Large intestine (tissue), 3 donors: ENCODE measurements at regions not wholly inside any gene's neighbourhood (a gene's known extent, or its start where the extent isn't known, plus 50 kb on each side); places are given as distances from the start of the nearest gene placed in this dataset.

Experiments used
- DNase-seq, 2 donors: peaks; one replicate each; pipeline versions ENCODE4 v3.0.0 to v3.0.0-alpha.2; 2013
- H3K27ac ChIP-seq: one replicate; pipeline ENCODE4 v1.5.1; 2013; ENCODE audit warnings: low read length
- H3K27me3 ChIP-seq: 2 replicates; pipeline ENCODE4 v1.6.1; 2013; ENCODE audit warnings: low read length; ENCODE audit not compliant: control insufficient read depth, insufficient read depth
- H3K36me3 ChIP-seq: 2 replicates; pipeline ENCODE4 v1.6.1; 2013; ENCODE audit warnings: low read length; ENCODE audit not compliant: control insufficient read depth, insufficient read depth
- H3K4me1 ChIP-seq: one replicate; pipeline ENCODE4 v1.6.1; 2013; ENCODE audit warnings: low read length; ENCODE audit not compliant: control insufficient read depth, insufficient read depth
- H3K4me3 ChIP-seq: one replicate; pipeline ENCODE4 v1.5.1; 2013; ENCODE audit warnings: low read length
- H3K9me3 ChIP-seq: one replicate; pipeline ENCODE4 v1.6.1; 2013; ENCODE audit warnings: mild to moderate bottlenecking, low read depth, low read length, moderate library complexity; ENCODE audit not compliant: control insufficient read depth
- WGBS: methylation state at CpG from one replicate; pipeline ENCODE4 v1.1.5; 2013; ENCODE audit warnings: low lambda C conversion rate; ENCODE audit not compliant: insufficient coverage; 5-methylcytosine and 5-hydroxymethylcytosine counted together

DNA sequence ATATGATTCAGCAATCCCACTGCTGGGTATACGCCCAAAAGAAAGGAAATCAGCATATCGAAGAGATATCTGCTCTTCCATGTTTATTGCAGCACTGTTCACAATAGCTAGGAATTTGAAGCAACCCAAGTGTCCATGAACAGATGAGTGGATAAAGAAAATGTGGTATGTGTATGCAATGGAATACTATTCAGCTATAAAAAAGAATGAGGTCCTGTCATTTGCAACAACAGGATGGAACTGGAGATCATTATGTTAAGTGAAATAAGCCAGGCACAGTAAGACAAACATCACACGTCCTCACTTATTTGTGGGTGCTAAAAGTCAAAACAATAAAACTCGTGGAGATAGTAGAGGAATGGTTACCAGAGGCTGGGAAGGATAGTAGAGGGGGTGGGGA lies 153.8 kb upstream of the LEF1 start:
- Histone ChIP-seq H3K9me3 (no peaks in the 10 kb centered on the region), H3K4me3 (no peak overlapping the region), H3K4me1 (no peaks in the 10 kb centered on the region), H3K36me3 (no peaks in the 10 kb centered on the region), H3K27me3 (no peaks in the 10 kb centered on the region), H3K27ac (no peak overlapping the region)
- 100% methylated on average over 2 of the region's 4 CpGs for WGBS
- no peak for DNase-seq

DNA sequence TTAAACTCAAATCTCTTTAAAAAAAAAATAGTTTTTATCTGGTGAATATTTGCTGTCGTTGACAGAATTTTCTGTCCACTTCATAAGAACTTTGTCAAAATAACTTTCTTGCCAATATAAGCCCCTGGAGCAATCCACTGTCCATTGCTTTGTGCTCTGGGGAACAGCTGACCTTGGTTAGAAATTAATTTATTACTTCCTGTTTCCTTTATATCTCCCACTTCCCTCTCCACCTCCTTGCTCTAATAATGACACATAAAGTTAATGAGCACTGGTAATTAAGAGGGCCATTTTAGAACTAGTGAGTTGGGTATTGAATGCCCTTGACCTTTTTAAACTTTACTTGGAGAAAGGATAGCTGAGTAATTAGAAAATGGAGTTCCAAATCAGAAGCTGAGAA lies 151.3 kb upstream of the LEF1 start:
- 50% methylated on average over 1 of the region's 1 CpG for WGBS
- no peaks in the 10 kb centered on the region for H3K36me3 ChIP-seq
- H3K4me3 ChIP-seq = no peak overlapping the region
- no peaks in the 10 kb centered on the region for H3K27me3 ChIP-seq
- no peaks in the 10 kb centered on the region for H3K4me1 ChIP-seq
- H3K9me3 ChIP-seq = no peaks in the 10 kb centered on the region
- peak in 1 of 2 donors; percentile 43 for DNase-seq
- no peak overlapping the region for H3K27ac ChIP-seq

DNA sequence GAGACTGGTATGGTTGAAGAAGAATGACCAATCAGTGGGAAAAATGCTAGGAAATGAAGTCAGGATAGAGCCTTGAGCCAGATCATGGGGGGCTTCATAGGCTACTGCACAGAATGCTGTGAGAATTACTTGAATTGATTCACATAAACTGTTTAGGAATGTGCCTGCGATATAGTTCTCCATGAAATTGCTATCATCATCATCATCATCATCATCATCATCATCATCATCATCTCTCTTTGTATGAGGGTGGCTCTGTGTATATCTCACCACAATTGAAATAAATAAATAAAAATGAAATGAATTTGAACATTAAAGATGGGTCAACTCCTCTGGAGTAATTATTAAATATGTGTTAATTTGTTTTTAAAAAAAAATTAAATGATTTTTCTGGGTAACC lies 148.6 kb upstream of the LEF1 start:
- no CpG with 5 or more reads among the region's 1 CpG for WGBS
- Histone ChIP-seq H3K27ac (no peak overlapping the region), H3K4me3 (no peak overlapping the region), H3K9me3 (no peaks in the 10 kb centered on the region), H3K27me3 (no peaks in the 10 kb centered on the region), H3K4me1 (no peaks in the 10 kb centered on the region), H3K36me3 (no peaks in the 10 kb centered on the region)
- no peak for DNase-seq

DNA sequence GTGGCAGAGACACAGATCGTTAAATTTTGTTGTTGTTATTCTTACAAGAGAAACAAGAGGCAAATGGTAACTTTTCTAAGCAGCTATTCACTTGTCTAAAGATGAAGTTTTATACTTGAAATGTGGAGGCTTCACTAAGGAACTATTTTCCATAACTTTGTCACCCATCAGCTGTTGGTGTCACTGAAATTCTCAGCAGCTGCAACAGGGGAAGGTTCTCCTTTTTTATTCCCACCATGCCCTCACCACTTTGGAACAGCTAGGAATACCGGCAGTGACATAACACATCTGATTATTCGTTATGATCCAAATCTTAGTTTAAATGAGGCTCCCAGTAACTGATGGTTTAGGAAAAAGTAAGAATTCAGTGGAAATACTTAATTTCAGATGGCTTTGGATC lies 147.0 kb upstream of the LEF1 start:
- Histone ChIP-seq H3K27me3 (no peaks in the 10 kb centered on the region), H3K4me3 (no peak overlapping the region), H3K9me3 (no peaks in the 10 kb centered on the region), H3K4me1 (no peaks in the 10 kb centered on the region), H3K27ac (no peak overlapping the region), H3K36me3 (no peaks in the 10 kb centered on the region)
- DNase-seq = no peak
- whole genome bisulfite sequencing = 100% methylated on average over 1 of the region's 3 CpGs

DNA sequence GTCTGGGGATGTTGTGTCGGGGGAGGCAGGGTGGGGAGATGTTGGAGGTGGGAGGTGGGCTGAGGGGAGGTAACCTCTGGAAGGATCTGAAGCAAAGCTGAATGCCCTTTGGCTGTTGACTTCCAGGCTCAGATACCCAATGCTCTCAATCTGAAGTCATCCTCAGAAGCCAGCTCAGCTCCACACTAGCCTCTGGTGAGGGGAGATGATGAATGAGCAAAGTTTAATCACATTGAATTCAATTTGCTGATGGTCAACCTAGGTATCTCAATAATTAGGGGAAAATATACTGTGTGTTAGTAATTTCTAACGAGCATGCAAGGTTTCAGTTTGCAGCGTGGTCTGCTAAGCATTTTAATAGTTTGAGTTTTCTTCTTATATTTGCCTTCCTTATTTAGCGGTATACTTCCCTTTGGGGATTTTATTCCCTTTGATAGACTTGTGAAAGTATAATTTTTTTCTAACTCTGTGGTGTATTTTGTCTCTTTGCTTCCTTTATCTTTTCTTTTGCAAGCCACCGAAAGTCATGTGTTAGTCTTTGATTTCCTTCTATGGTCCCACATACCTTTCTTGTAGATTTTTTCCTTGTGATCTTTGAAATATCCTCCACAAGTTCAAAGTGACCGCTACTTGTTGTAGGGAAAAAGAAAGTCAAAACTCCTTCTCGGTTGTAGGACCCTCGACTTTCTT lies 146.3 kb upstream of the LEF1 start:
- H3K4me3 ChIP-seq = no peak overlapping the region
- no peaks in the 10 kb centered on the region for H3K36me3 ChIP-seq
- no peak for DNase-seq
- H3K4me1 ChIP-seq = no peaks in the 10 kb centered on the region
- H3K9me3 ChIP-seq = no peaks in the 10 kb centered on the region
- H3K27ac ChIP-seq = no peak overlapping the region
- H3K27me3 ChIP-seq = no peaks in the 10 kb centered on the region
- WGBS = 100% methylated on average over 2 of the region's 8 CpGs

DNA sequence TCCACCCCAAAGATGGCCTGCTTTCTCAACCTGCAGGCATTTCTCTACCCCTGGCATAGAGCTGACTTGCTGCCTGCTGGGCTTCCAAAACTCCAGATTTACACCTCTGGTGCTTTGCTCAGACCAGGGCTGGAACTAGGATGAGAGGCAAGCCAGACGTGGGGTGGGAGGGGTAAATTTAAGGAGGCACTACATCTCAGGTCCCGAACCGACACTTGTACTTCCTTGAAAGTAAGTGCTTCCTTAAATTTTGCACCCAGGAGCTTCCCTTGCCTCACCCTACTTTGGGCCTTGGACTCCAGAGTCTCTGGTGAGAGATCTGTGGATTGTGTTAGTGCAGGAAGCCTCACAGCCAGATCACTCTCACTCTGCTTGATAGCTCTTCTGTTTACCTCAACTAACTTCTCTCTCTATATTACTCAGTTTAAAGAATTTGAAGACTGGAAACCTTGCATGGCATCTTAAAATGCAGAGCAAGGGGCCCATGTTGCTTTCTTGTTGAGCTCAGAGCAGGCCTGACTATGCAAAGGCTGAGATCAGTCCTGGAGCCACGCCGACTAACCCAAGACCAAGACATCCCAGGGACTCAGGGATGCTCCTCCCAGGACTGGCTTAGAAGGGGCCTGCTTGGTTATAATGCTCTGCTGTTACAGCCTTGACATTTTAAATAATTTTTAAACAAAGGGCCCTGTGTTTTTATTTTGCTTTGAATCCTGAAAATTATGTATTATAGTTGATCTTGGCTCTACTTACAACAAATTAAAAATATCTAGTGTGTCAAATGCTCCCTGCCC lies 145.0 kb upstream of the LEF1 start:
- no peak overlapping the region for H3K4me3 ChIP-seq
- no peaks in the 10 kb centered on the region for H3K9me3 ChIP-seq
- no peaks in the 10 kb centered on the region for H3K27me3 ChIP-seq
- DNase-seq = no peak
- WGBS = no CpG with 5 or more reads among the region's 5 CpGs
- no peaks in the 10 kb centered on the region for H3K4me1 ChIP-seq
- no peaks in the 10 kb centered on the region for H3K36me3 ChIP-seq
- no peak overlapping the region for H3K27ac ChIP-seq

DNA sequence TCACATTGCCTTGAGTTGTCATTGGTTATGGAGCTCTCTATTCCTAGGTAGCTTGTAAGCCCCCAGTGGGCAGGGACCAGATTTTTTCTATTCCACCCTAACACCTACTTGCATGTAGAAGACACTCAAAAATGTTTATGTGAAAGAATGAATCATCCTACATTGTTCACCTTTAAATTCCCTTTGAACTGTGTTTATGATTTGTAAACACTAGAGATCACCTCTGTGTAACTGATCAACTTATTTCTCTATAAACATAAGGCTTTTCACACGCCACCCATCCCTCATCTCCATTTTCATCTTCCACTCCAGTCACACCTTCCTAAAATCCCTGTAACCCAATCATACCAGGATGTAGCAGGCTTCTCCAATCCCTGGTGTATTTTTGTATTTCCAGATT lies 142.6 kb upstream of the LEF1 start:
- Histone ChIP-seq H3K27me3 (no peaks in the 10 kb centered on the region), H3K4me3 (no peak overlapping the region), H3K27ac (no peak overlapping the region), H3K4me1 (no peaks in the 10 kb centered on the region), H3K36me3 (no peaks in the 10 kb centered on the region), H3K9me3 (no peaks in the 10 kb centered on the region)
- no peak for DNase-seq
- WGBS = 50% methylated on average over 1 of the region's 1 CpG

DNA sequence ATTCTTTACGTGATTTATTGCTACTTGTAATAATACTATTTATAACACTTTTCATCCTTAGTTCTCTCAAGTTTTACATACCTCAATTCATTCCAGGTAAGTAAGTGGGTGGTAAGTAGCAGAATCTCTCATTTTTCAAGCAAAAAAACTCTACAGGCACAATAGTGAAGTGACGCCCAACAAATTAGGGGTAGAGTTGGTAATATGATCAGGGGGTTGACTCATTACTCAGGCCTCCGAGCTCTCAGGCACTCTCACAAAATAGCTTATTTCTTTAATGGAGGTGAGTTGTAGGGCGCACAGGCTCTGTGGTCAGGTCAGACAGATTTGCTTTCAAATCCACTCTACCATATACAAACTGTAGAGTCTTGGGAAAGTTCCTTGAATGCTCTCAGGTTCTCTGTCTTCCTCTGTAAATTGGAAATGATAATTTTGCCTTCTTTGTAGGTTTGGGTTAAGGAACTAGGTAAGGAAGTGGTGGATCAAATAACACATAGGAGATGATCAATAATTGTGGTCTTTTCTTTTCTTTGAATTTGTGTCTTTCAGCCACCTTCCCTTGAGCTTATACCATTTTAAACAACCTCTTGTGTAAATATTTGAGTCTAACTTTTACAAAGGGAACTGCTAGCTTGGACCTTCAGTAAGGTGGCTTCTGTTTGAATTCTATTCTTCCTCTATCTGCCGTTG lies 134.9 kb upstream of the LEF1 start:
- Histone ChIP-seq H3K27ac (no peak overlapping the region), H3K27me3 (no peaks in the 10 kb centered on the region), H3K36me3 (no peaks in the 10 kb centered on the region), H3K4me3 (no peak overlapping the region), H3K4me1 (no peaks in the 10 kb centered on the region), H3K9me3 (no peaks in the 10 kb centered on the region)
- WGBS = 100% methylated on average over 1 of the region's 5 CpGs
- no peak for DNase-seq

DNA sequence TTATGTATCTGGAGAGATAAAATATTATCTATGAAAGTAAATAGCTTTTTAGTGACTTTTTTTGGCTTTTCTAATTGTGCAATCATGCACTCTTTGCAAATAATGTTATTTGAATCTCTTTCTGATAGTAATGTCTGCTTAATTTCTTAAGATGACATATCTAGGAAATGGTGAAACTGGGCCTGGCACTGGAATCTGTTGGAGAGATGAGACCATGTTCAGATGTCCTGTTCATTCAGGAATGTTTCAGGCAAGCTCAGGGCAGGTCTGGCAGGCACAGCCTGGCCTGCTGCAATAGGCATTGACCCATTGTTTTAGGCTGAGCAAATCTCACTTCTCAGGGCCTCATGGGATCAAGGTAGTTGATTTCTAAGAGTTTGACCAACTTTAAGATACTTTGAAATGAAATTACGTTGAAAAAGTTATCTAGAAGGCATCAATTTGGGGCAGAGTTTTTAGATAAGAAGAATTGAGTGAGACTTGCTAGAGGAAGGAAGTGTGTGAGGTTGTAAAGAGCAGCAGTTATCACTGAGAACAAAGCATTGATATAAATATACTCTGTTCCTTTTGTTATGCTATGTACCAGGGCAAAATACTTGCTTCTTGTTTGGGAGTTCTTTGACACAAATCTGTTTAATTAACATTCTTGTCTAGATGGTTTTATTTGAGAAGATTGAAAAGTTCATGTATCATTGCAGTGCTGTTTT lies 133.0 kb upstream of the LEF1 start:
- no peaks in the 10 kb centered on the region for H3K36me3 ChIP-seq
- no peaks in the 10 kb centered on the region for H3K4me1 ChIP-seq
- no CpG with 5 or more reads among the region's 1 CpG for WGBS
- H3K9me3 ChIP-seq = no peaks in the 10 kb centered on the region
- H3K27ac ChIP-seq = no peak overlapping the region
- no peak for DNase-seq
- H3K27me3 ChIP-seq = no peaks in the 10 kb centered on the region
- H3K4me3 ChIP-seq = no peak overlapping the region

DNA sequence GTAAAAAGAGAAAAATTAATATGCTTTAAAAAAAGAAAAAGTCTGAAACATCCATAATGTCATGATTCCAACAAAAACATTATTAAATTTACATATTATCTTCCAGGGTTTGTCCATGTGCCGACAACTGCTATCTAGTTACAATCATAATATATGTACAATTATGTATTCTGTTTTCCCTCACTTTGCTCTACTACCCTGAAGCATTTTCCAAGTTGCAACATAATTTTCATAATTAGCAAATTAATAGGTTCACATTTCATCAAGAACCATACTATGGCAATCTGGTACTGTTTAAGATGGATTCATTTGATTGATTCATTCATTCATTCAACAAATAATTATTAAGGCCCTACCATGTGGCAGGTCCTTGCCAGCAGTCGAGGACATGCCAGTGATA lies 128.9 kb upstream of the LEF1 start:
- no peak overlapping the region for H3K27ac ChIP-seq
- no peak for DNase-seq
- H3K4me3 ChIP-seq = no peak overlapping the region
- no peaks in the 10 kb centered on the region for H3K9me3 ChIP-seq
- H3K4me1 ChIP-seq = no peaks in the 10 kb centered on the region
- no peaks in the 10 kb centered on the region for H3K27me3 ChIP-seq
- 86% methylated on average over 1 of the region's 2 CpGs for WGBS
- H3K36me3 ChIP-seq = no peaks in the 10 kb centered on the region
